ENCODE measurements at regions not wholly inside any gene's neighbourhood (a gene's known extent, or its start where the extent isn't known, plus 50 kb on each side); places are given as distances from the start of the nearest gene placed in this dataset.
"Not testable (repeated sequence)": the region's sequence is repeated elsewhere in the genome, so short reads cannot be mapped to it uniquely, and the experiment has no call there.

- no peaks in the 10 kb centered on the region for H3K36me3 ChIP-seq
- no peaks in the 10 kb centered on the region for H3K27me3 ChIP-seq
- ATAC-seq = no peak
- TF ChIP-seq EP300 (IDR thresholded peaks at IDR 0.05) (no peak), POLR2AphosphoS5 (IDR thresholded peaks at IDR 0.05) (no peak), POLR2A (IDR thresholded peaks at IDR 0.05) (no peak)
- TF ChIP-seq, protein P1, sequence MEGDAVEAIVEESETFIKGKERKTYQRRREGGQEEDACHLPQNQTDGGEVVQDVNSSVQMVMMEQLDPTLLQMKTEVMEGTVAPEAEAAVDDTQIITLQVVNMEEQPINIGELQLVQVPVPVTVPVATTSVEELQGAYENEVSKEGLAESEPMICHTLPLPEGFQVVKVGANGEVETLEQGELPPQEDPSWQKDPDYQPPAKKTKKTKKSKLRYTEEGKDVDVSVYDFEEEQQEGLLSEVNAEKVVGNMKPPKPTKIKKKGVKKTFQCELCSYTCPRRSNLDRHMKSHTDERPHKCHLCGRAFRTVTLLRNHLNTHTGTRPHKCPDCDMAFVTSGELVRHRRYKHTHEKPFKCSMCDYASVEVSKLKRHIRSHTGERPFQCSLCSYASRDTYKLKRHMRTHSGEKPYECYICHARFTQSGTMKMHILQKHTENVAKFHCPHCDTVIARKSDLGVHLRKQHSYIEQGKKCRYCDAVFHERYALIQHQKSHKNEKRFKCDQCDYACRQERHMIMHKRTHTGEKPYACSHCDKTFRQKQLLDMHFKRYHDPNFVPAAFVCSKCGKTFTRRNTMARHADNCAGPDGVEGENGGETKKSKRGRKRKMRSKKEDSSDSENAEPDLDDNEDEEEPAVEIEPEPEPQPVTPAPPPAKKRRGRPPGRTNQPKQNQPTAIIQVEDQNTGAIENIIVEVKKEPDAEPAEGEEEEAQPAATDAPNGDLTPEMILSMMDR (IDR thresholded peaks at IDR 0.05) = no peak
- H3K9me3 ChIP-seq = no peaks in the 10 kb centered on the region
- no peak overlapping the region for H3K4me3 ChIP-seq
- WGBS, 2 donors (ENCODE audit: low coverage in 1 of 2) = 43 to 75% methylated on average over 1 to 3 of the region's 3 CpGs
- H3K4me1 ChIP-seq = peaks cover 0 to 17% (median 11%) of the 10 kb centered on the region in 3 donors
- H3K27ac ChIP-seq = no peak overlapping the region
These were observed 61.2 kb upstream of the ABLIM1 start for GRCh38 chr10:114719311-114719710.

GRCh38 chr10:114720023-114720422 lies 61.9 kb upstream of the ABLIM1 start:
- WGBS, 2 donors (ENCODE audit: low coverage in 1 of 2) = 88 to 100% methylated on average over 1 of the region's 1 CpG
- H3K27ac ChIP-seq, H3K27me3 ChIP-seq, H3K36me3 ChIP-seq, H3K4me1 ChIP-seq, H3K9me3 ChIP-seq, H3K4me3 ChIP-seq, ATAC-seq: not testable (repeated sequence)

GRCh38 chr10:114720685-114721278 lies 62.7 kb upstream of the ABLIM1 start:
- Histone ChIP-seq H3K27me3 (no peaks in the 10 kb centered on the region), H3K4me1 (peaks cover 0 to 2% (median 0%) of the 10 kb centered on the region in 3 donors), H3K9me3 (no peaks in the 10 kb centered on the region), H3K27ac (no peak overlapping the region), H3K36me3 (no peaks in the 10 kb centered on the region), H3K4me3 (no peak overlapping the region)
- 33 to 61% methylated on average over 2 to 4 of the region's 4 CpGs for WGBS, 2 donors (ENCODE audit: low coverage in 1 of 2)
- ATAC-seq = no peak
- TF ChIP-seq, protein P1 (IDR thresholded peaks at IDR 0.05) = no peak
- TF ChIP-seq POLR2A (IDR thresholded peaks at IDR 0.05) = no peak
- TF ChIP-seq EP300 (IDR thresholded peaks at IDR 0.05) = no peak
- TF ChIP-seq POLR2AphosphoS5 (IDR thresholded peaks at IDR 0.05) = no peak

DNA sequence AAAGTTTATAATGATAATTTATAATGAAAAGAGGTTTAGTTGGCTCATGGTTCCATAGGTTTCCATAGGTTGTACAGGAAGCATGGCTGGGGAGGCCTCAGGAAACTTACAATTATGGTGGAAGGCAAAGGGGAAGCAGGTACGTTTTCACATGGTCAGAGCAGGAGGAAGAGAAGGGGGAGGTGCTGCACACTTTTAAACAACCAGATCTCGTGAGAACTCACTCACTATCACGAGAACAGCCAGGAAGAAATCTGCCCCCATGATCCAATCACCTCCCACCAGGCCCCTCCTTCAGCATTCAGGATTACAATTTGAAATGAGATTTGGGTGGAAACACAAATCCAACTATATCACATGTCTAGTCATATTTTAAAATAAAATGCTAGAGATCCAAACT lies 64.1 kb upstream of the ABLIM1 start:
- not testable (repeated sequence) for H3K4me1 ChIP-seq, H3K27me3 ChIP-seq, H3K36me3 ChIP-seq, H3K4me3 ChIP-seq, ATAC-seq, H3K27ac ChIP-seq, H3K9me3 ChIP-seq
- WGBS, 2 donors (ENCODE audit: low coverage in 1 of 2) = 73 to 90% methylated on average over 3 of the region's 3 CpGs

- Histone ChIP-seq H3K4me1 (no peaks in the 10 kb centered on the region), H3K27me3 (no peaks in the 10 kb centered on the region), H3K36me3 (no peaks in the 10 kb centered on the region), H3K9me3 (no peaks in the 10 kb centered on the region), H3K4me3 (no peak overlapping the region), H3K27ac (no peak overlapping the region)
- TF ChIP-seq POLR2AphosphoS5 (IDR thresholded peaks at IDR 0.05) (no peak), EP300 (IDR thresholded peaks at IDR 0.05) (no peak), POLR2A (IDR thresholded peaks at IDR 0.05) (no peak)
- TF ChIP-seq, protein P1 (IDR thresholded peaks at IDR 0.05) = no peak
- WGBS, 2 donors (ENCODE audit: low coverage in 1 of 2) = 79 to 83% methylated on average over 1 of the region's 1 CpG
- no peak for ATAC-seq
These were observed 65.3 kb upstream of the ABLIM1 start for GRCh38 chr10:114723361-114723760.

DNA sequence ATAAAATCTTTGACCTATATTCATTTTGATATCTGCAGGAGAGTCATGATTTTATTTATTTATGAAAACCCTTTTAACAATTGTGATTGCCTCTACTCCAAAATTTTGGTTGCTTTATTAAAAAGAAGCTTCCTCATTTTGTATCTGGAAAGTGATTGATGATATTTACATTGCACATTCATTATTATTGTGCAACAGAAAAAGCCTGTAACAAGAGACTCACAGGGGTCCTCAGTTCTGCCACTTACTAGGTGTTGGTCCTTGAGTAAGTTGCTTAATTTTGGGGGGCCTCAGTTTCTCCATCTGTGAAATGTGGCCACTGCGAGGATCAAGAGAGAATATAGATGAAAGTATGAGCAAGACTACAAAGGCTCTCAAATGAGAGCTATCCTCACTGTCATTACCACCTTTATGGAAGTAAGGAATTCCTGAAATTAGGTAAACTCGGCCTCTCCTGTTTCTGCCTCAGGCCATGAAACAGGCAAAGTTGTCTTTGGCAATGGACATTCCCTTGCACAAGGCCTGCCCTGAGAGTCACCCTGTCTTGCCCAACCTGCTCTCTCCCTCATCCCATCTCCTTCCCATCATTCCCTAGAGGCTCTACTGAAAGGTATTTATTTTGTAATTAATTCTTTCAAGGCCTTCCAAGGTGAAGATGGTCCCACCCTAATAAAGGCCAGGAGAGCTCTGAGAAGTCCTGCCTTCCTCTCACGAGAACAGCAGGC lies 66.1 kb upstream of the ABLIM1 start:
- Histone ChIP-seq H3K27ac (no peak overlapping the region), H3K4me1 (no peaks in the 10 kb centered on the region), H3K27me3 (no peaks in the 10 kb centered on the region), H3K9me3 (no peaks in the 10 kb centered on the region), H3K4me3 (no peak overlapping the region), H3K36me3 (no peaks in the 10 kb centered on the region)
- no peak for ATAC-seq
- 94 to 100% methylated on average over 2 of the region's 3 CpGs for WGBS, 2 donors (ENCODE audit: low coverage in 1 of 2)
- TF ChIP-seq POLR2AphosphoS5 (IDR thresholded peaks at IDR 0.05) (no peak), POLR2A (IDR thresholded peaks at IDR 0.05) (no peak), EP300 (IDR thresholded peaks at IDR 0.05) (no peak)
- TF ChIP-seq, protein P1 (IDR thresholded peaks at IDR 0.05) = no peak

Data from gastroesophageal sphincter (tissue), 4 donors.